HG03139 (cell line): ENCODE measurements at regions not wholly inside any gene's neighbourhood (a gene's known extent, or its start where the extent isn't known, plus 50 kb on each side); places are given as distances from the start of the nearest gene placed in this dataset.

Experiments
- ATAC-seq: cut with Tn5 transposase; IDR thresholded peaks from one replicate; pipeline ENCODE4 v1.9.1; 2021; ENCODE audit not compliant: unreplicated experiment

- no peak for ATAC-seq
Measured at GRCh38 chr20:6953611-6954010, 186.1 kb downstream of the BMP2 start.

- no peak for ATAC-seq
Measured at GRCh38 chr20:6954219-6954618, 186.7 kb downstream of the BMP2 start.

- no peak for ATAC-seq
Measured at GRCh38 chr20:6956056-6956455, 188.6 kb downstream of the BMP2 start.

- no peak for ATAC-seq
Measured at GRCh38 chr20:6956574-6956973, 189.1 kb downstream of the BMP2 start.

DNA sequence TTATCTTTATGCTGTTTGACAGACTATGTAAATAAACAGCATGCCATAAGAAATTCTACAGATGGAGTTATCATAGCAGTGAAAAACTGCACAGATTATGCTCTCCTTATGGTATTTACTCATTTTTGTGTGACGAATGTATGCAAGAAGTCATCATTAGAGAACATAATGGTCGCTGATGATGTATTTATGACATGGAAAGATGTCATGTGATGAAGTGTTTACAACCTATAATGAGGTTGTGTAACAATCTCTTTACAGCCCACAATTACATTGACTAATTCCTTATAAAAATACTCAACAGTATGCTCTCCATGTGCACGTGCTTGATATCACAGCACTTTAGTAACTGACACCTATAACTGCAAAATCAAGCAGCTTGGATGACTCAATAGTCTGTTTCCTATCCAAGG lies 192.4 kb downstream of the BMP2 start:
- no peak for ATAC-seq

GRCh38 chr20:6966721-6967120 lies 199.2 kb downstream of the BMP2 start:
- no peak for ATAC-seq

- ATAC-seq = no peak
Measured at GRCh38 chr20:6974838-6975237, 207.4 kb downstream of the BMP2 start.

GRCh38 chr20:6975311-6975710 lies 207.8 kb downstream of the BMP2 start:
- no peak for ATAC-seq

GRCh38 chr20:6976106-6976900 lies 208.8 kb downstream of the BMP2 start:
- no peak for ATAC-seq

DNA sequence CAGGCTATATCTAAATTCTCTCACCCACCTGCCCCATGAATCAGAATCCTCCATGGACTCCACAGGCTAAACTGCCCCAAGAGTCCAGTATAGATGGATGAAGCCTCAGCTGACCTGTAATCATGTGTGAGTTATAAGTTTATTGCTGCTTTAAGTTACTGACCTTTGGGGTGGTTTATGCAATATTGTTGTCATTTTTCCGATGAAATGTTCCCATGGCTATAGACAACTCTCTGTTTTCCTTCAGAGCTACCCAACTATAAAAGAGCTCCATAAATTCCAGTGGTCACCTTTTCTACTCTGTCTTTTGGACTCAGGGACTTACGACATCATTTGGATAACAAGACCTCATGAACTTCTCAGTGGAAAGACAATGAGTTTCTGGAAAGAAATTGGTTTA lies 212.1 kb downstream of the BMP2 start:
- no peak for ATAC-seq

- no peak for ATAC-seq
Measured at GRCh38 chr20:6993011-6993410, 225.5 kb downstream of the BMP2 start.

- ATAC-seq = no peak
Measured at GRCh38 chr20:6993511-6993910, 226.0 kb downstream of the BMP2 start.

GRCh38 chr20:6994452-6994851 lies 227.0 kb downstream of the BMP2 start:
- no peak for ATAC-seq

GRCh38 chr20:6998909-6999308 lies 231.4 kb downstream of the BMP2 start:
- no peak for ATAC-seq

DNA sequence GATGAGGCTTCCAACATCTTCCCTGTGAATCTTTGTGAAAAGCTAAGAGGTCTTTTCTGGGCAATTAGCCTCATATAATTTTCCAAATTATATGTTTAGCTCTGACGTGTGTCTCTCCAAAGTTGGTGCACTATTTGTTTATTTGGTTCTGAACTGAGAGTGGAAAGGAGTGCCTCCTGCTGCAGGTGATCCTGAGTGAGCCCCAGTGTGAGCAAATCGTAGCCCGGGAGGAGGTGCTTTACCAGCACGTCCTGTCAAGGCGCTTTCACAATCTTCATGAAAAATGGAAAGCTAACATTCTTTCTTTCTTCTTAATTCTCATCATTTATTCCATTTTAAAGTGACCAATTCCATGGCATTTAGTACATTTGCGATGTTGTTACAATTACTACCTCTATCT lies 231.9 kb downstream of the BMP2 start:
- ATAC-seq = no peak

GRCh38 chr20:7003598-7003997 lies 236.1 kb downstream of the BMP2 start:
- no peak for ATAC-seq

GRCh38 chr20:7004801-7005200 lies 237.3 kb downstream of the BMP2 start:
- ATAC-seq = no peak

- ATAC-seq = no peak
Measured at GRCh38 chr20:7010527-7010926, 243.0 kb downstream of the BMP2 start.

- no peak for ATAC-seq
Measured at GRCh38 chr20:7015257-7015656, 247.8 kb downstream of the BMP2 start.

DNA sequence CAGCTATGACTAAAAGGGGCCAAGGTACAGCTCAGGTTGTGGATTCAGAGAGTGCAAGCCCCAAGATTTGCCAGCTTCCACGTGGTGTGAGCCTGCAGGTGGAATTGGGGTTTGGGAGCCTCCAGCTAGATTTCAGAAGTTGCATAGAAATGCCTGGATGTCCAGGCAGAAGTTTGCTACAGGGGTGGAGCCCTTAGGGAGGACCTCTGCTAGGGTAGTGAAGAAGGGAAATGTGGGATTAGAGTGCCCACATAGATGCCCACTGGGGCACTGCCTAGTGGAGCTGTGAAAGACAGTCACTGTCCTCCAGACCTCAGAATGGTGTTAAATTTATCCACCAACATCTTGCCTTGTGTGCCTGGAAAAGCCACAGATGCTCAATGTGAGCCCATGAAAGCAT lies 255.1 kb downstream of the BMP2 start:
- ATAC-seq = no peak

- no peak for ATAC-seq
Measured at GRCh38 chr20:7025635-7026034, 258.1 kb downstream of the BMP2 start.

GRCh38 chr20:7029019-7029418 lies 261.5 kb downstream of the BMP2 start:
- no peak for ATAC-seq

- no peak for ATAC-seq
Measured at GRCh38 chr20:7031222-7031621, 263.7 kb downstream of the BMP2 start.
